Stimulated activated CD4-positive, alpha-beta T cell treated with anti-CD3 and anti-CD28 coated beads, Interleukin-4, amount 100 ng/mL, for 4 hours (primary cell): ENCODE measurements at regions not wholly inside any gene's neighbourhood (a gene's known extent, or its start where the extent isn't known, plus 50 kb on each side); places are given as distances from the start of the nearest gene placed in this dataset.

Experiments used
- DNase-seq, 2 experiments: peaks; one replicate each; pipeline ENCODE4 v3.0.0-alpha.2; 2020

- DNase-seq = no peak
Observed at GRCh38 chr4:181692965-181693364, 550.2 kb upstream of the TENM3 start.

GRCh38 chr4:181693517-181693916 lies 549.7 kb upstream of the TENM3 start:
- DNase-seq = no peak

- DNase-seq = no peak
Observed at GRCh38 chr4:181698221-181698620, 545.0 kb upstream of the TENM3 start.

- no peak for DNase-seq
Observed at GRCh38 chr4:181701214-181701613, 542.0 kb upstream of the TENM3 start.

GRCh38 chr4:181701894-181702293 lies 541.3 kb upstream of the TENM3 start:
- no peak for DNase-seq

- no peak for DNase-seq
Observed at GRCh38 chr4:181702864-181703495, 540.2 kb upstream of the TENM3 start.

- no peak for DNase-seq
Observed at GRCh38 chr4:181710143-181710542, 533.1 kb upstream of the TENM3 start.

- no peak for DNase-seq
Observed at GRCh38 chr4:181711387-181711786, 531.8 kb upstream of the TENM3 start.

GRCh38 chr4:181728305-181728966 lies 514.8 kb upstream of the TENM3 start:
- DNase-seq = no peak

GRCh38 chr4:181731900-181732299 lies 511.3 kb upstream of the TENM3 start:
- DNase-seq = no peak

- DNase-seq = no peak
Observed at GRCh38 chr4:181737744-181738143, 505.5 kb upstream of the TENM3 start.

GRCh38 chr4:181739031-181739430 lies 504.2 kb upstream of the TENM3 start:
- no peak for DNase-seq

GRCh38 chr4:181741513-181741912 lies 501.7 kb upstream of the TENM3 start:
- DNase-seq = no peak

- DNase-seq = no peak
Observed at GRCh38 chr4:181745933-181746625, 497.1 kb upstream of the TENM3 start.

GRCh38 chr4:181748581-181748980 lies 494.6 kb upstream of the TENM3 start:
- DNase-seq = no peak

GRCh38 chr4:181752516-181752915 lies 490.7 kb upstream of the TENM3 start:
- DNase-seq = no peak

GRCh38 chr4:181753207-181753606 lies 490.0 kb upstream of the TENM3 start:
- DNase-seq = no peak

- no peak for DNase-seq
Observed at GRCh38 chr4:181755846-181756245, 487.4 kb upstream of the TENM3 start.

GRCh38 chr4:181756451-181757095 lies 486.6 kb upstream of the TENM3 start:
- DNase-seq = no peak

GRCh38 chr4:181757098-181757497 lies 486.1 kb upstream of the TENM3 start:
- DNase-seq = no peak

GRCh38 chr4:181757910-181758660 lies 485.1 kb upstream of the TENM3 start:
- no peak for DNase-seq

- no peak for DNase-seq
Observed at GRCh38 chr4:181760560-181760959, 482.6 kb upstream of the TENM3 start.

- no peak for DNase-seq
Observed at GRCh38 chr4:181761156-181761555, 482.0 kb upstream of the TENM3 start.
